ENCODE measurements at regions not wholly inside any gene's neighbourhood (a gene's known extent, or its start where the extent isn't known, plus 50 kb on each side); places are given as distances from the start of the nearest gene placed in this dataset.

- TF ChIP-seq FOXP2 (optimal IDR thresholded peaks at IDR 0.05; ENCODE audit: borderline replicate concordance, extremely low read depth, extremely low read length, insufficient read depth) (no peak), POLR2AphosphoS5 (IDR thresholded peaks at IDR 0.05; ENCODE audit: low read depth, low read length) (no peak), SIN3A (IDR thresholded peaks at IDR 0.05; ENCODE audit: borderline replicate concordance, insufficient read depth, low read length) (no peak), REST (IDR thresholded peaks at IDR 0.05; ENCODE audit: insufficient read depth in 1 of 2, low read depth in 2 of 2, low read length in 2 of 2) (no peak)
These were observed 291.4 kb downstream of the TLE4 start for GRCh38 chr9:79862921-79863890.

GRCh38 chr9:79858508-79858907 is 286.7 kb downstream of the TLE4 start:
- TF ChIP-seq REST (IDR thresholded peaks at IDR 0.05; ENCODE audit: insufficient read depth in 1 of 2, low read depth in 2 of 2, low read length in 2 of 2) (no peak), FOXP2 (optimal IDR thresholded peaks at IDR 0.05; ENCODE audit: borderline replicate concordance, extremely low read depth, extremely low read length, insufficient read depth) (no peak), POLR2AphosphoS5 (IDR thresholded peaks at IDR 0.05; ENCODE audit: low read depth, low read length) (no peak), TAF1 (IDR thresholded peaks at IDR 0.05; ENCODE audit: borderline replicate concordance, insufficient read depth, low read length) (no peak), SIN3A (IDR thresholded peaks at IDR 0.05; ENCODE audit: borderline replicate concordance, insufficient read depth, low read length) (no peak)

GRCh38 chr9:79857188-79857587 is 285.4 kb downstream of the TLE4 start:
- TF ChIP-seq FOXP2 (optimal IDR thresholded peaks at IDR 0.05; ENCODE audit: borderline replicate concordance, extremely low read depth, extremely low read length, insufficient read depth) = no peak
- TF ChIP-seq REST (IDR thresholded peaks at IDR 0.05; ENCODE audit: insufficient read depth in 1 of 2, low read depth in 2 of 2, low read length in 2 of 2) = no peak
- no peak for TF ChIP-seq SIN3A (IDR thresholded peaks at IDR 0.05; ENCODE audit: borderline replicate concordance, insufficient read depth, low read length)
- no peak for TF ChIP-seq POLR2AphosphoS5 (IDR thresholded peaks at IDR 0.05; ENCODE audit: low read depth, low read length)
- no peak for TF ChIP-seq TAF1 (IDR thresholded peaks at IDR 0.05; ENCODE audit: borderline replicate concordance, insufficient read depth, low read length)

- TF ChIP-seq TAF1 (IDR thresholded peaks at IDR 0.05; ENCODE audit: borderline replicate concordance, insufficient read depth, low read length) = no peak
- no peak for TF ChIP-seq POLR2AphosphoS5 (IDR thresholded peaks at IDR 0.05; ENCODE audit: low read depth, low read length)
- TF ChIP-seq FOXP2 (optimal IDR thresholded peaks at IDR 0.05; ENCODE audit: borderline replicate concordance, extremely low read depth, extremely low read length, insufficient read depth) = no peak
- no peak for TF ChIP-seq SIN3A (IDR thresholded peaks at IDR 0.05; ENCODE audit: borderline replicate concordance, insufficient read depth, low read length)
These were observed 275.3 kb downstream of the TLE4 start for GRCh38 chr9:79847074-79847473.

- TF ChIP-seq POLR2AphosphoS5 (IDR thresholded peaks at IDR 0.05; ENCODE audit: low read depth, low read length) (no peak), SIN3A (IDR thresholded peaks at IDR 0.05; ENCODE audit: borderline replicate concordance, insufficient read depth, low read length) (no peak), TAF1 (IDR thresholded peaks at IDR 0.05; ENCODE audit: borderline replicate concordance, insufficient read depth, low read length) (no peak), REST (IDR thresholded peaks at IDR 0.05; ENCODE audit: insufficient read depth in 1 of 2, low read depth in 2 of 2, low read length in 2 of 2) (no peak), FOXP2 (optimal IDR thresholded peaks at IDR 0.05; ENCODE audit: borderline replicate concordance, extremely low read depth, extremely low read length, insufficient read depth) (no peak)
These were observed 258.0 kb downstream of the TLE4 start for GRCh38 chr9:79829566-79830302.
